Muscle of leg (tissue), 3 donors: ENCODE measurements at regions not wholly inside any gene's neighbourhood (a gene's known extent, or its start where the extent isn't known, plus 50 kb on each side); places are given as distances from the start of the nearest gene placed in this dataset.

Source experiments
- DNase-seq: peaks from one replicate; pipeline ENCODE4 v3.0.0; 2013
- H3K27ac ChIP-seq: one replicate; pipeline ENCODE4 v1.5.1; 2013; ENCODE audit warnings: mild to moderate bottlenecking, low read length, control low read depth
- H3K27me3 ChIP-seq: one replicate; pipeline ENCODE4 v1.6.1; 2013; ENCODE audit warnings: low read length; ENCODE audit not compliant: control insufficient read depth, insufficient read depth
- H3K36me3 ChIP-seq: one replicate; pipeline ENCODE4 v1.6.1; 2013; ENCODE audit warnings: low read length; ENCODE audit not compliant: control insufficient read depth, insufficient read depth
- H3K4me1 ChIP-seq: one replicate; pipeline ENCODE4 v1.6.1; 2013; ENCODE audit warnings: low read length; ENCODE audit not compliant: control insufficient read depth, insufficient read depth
- H3K4me3 ChIP-seq: one replicate; pipeline ENCODE4 v1.5.1; 2013; ENCODE audit warnings: low read length, control low read depth
- H3K9me3 ChIP-seq: replicated peaks from 2 replicates; pipeline ENCODE4 v1.6.1; 2013; ENCODE audit warnings: low read depth, low read length; ENCODE audit not compliant: control insufficient read depth
- WGBS: methylation state at CpG from one replicate; pipeline ENCODE4 v1.1.5; 2013; ENCODE audit warnings: missing lambda C conversion rate; ENCODE audit not compliant: insufficient coverage; 5-methylcytosine and 5-hydroxymethylcytosine counted together

DNA sequence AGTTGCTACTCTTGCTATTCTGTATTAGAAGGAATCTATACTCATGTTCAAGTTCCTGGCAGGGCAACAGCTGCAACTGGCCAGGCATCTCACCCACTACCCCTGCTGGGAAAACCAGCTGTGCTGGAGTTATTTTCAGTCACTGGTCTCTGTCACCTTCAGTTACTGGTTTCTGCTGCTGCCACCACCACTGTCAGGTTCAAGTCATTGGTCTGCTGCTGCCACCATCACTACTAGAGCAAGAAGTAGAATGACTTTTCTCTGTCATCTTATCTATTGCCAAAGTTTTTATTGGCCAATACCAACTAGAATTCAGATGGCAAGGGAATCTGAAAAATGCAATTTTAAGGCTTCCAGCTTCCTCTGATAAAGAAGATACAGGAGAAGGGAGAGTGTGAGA lies 1615.2 kb downstream of the OLFM4 start:
- no peaks in the 10 kb centered on the region for H3K27me3 ChIP-seq
- no peak overlapping the region for H3K4me3 ChIP-seq
- no peaks in the 10 kb centered on the region for H3K9me3 ChIP-seq
- H3K4me1 ChIP-seq: no peaks in the 10 kb centered on the region
- no peak overlapping the region for H3K27ac ChIP-seq
- DNase-seq: no peak
- no peaks in the 10 kb centered on the region for H3K36me3 ChIP-seq

GRCh38 chr13:54647275-54647674 lies 1618.7 kb downstream of the OLFM4 start:
- no peaks in the 10 kb centered on the region for H3K9me3 ChIP-seq
- H3K27ac ChIP-seq: no peak overlapping the region
- H3K4me3 ChIP-seq: no peak overlapping the region
- H3K4me1 ChIP-seq: no peaks in the 10 kb centered on the region
- no peaks in the 10 kb centered on the region for H3K27me3 ChIP-seq
- no peak for DNase-seq
- H3K36me3 ChIP-seq: no peaks in the 10 kb centered on the region

DNA sequence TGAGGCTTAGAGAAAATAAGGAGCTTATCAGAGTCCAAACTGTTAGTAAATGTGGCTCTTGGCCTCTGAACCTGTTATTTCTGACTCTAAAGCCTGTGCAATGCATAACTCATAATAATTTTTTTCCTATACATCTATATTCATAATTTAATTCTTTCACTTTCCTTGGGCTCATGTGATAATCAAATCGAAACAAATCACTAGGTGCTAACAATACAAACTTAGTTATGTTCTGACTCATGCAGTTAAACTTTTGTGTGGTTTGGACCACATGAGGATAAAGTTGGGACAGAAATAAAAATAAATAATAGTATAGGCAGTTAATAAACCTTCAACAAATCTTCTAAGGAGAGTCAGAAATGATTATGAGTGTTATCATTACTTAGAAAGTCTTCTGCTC lies 1629.0 kb downstream of the OLFM4 start:
- no peak overlapping the region for H3K27ac ChIP-seq
- no peaks in the 10 kb centered on the region for H3K4me1 ChIP-seq
- DNase-seq: no peak
- no peaks in the 10 kb centered on the region for H3K27me3 ChIP-seq
- no peak overlapping the region for H3K4me3 ChIP-seq
- H3K9me3 ChIP-seq: peaks cover 7% of the 10 kb centered on the region
- no CpG with 5 or more reads among the region's 1 CpG for WGBS
- no peaks in the 10 kb centered on the region for H3K36me3 ChIP-seq

GRCh38 chr13:54658771-54659170 lies 1630.2 kb downstream of the OLFM4 start:
- 90% methylated on average over 16 of the region's 17 CpGs for WGBS
- no peaks in the 10 kb centered on the region for H3K36me3 ChIP-seq
- H3K27ac ChIP-seq: no peak overlapping the region
- H3K27me3 ChIP-seq: no peaks in the 10 kb centered on the region
- no peaks in the 10 kb centered on the region for H3K4me1 ChIP-seq
- no peak overlapping the region for H3K4me3 ChIP-seq
- DNase-seq: no peak
- H3K9me3 ChIP-seq: peaks cover 7% of the 10 kb centered on the region

DNA sequence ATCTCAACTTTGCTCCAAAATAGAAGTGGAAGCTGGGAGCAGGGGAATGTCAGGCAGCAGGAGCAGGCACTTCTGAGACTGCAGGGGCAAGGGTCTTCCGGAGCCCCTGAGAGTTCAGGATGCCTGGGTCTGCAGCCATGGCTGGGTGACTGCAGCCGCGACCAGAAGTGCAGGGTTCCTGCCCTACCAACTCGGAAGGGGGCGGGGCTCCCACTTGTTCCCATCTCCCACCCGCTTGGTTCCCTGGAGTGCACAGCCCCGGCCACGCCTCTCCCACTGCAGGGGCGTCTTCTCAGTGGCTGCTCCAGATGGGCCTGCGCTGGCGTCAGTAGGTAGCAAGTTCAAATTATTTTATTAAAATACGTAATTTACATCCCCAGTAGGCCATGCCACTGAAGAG lies 1631.7 kb downstream of the OLFM4 start:
- Histone ChIP-seq H3K4me3 (no peak overlapping the region), H3K36me3 (no peaks in the 10 kb centered on the region), H3K4me1 (no peaks in the 10 kb centered on the region), H3K27me3 (no peaks in the 10 kb centered on the region), H3K27ac (no peak overlapping the region), H3K9me3 (peaks cover 8% of the 10 kb centered on the region)
- no peak for DNase-seq
- WGBS: 96% methylated on average over 8 of the region's 12 CpGs

GRCh38 chr13:54676526-54677113 lies 1648.0 kb downstream of the OLFM4 start:
- no peaks in the 10 kb centered on the region for H3K4me1 ChIP-seq
- no peak overlapping the region for H3K27ac ChIP-seq
- no peak for DNase-seq

GRCh38 chr13:54682184-54682583 lies 1653.6 kb downstream of the OLFM4 start:
- Histone ChIP-seq H3K4me3 (no peak overlapping the region), H3K27me3 (no peaks in the 10 kb centered on the region), H3K36me3 (no peaks in the 10 kb centered on the region), H3K9me3 (peaks cover 4% of the 10 kb centered on the region), H3K4me1 (no peaks in the 10 kb centered on the region), H3K27ac (no peak overlapping the region)
- no CpG with 5 or more reads among the region's 1 CpG for WGBS
- no peak for DNase-seq

More at GRCh38 chr13:54676526-54677113, 1648.0 kb downstream of the OLFM4 start:
- WGBS: 98% methylated on average over 17 of the region's 22 CpGs
- Histone ChIP-seq H3K4me3 (no peak overlapping the region), H3K27me3 (no peaks in the 10 kb centered on the region), H3K9me3 (peaks cover 4% of the 10 kb centered on the region), H3K36me3 (no peaks in the 10 kb centered on the region)

DNA sequence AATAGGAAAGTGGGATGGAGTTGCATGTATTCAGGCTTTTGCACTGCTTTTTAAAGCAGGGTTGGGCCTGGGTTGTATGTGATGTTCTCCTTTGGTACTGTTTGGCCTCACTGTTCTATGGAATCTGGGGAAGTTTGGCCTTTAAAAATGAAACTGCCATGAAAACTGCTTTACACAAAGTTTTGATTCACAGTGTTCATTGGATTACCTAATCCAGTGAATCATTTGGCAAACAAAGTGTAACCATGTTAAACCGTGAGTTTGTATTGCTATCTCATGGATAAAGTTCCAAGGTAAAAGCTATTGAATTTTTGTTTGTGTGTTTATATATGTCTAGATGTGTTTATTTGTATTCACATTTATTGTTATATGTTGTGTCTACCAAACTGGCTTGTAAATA lies 1658.6 kb downstream of the OLFM4 start:
- no peaks in the 10 kb centered on the region for H3K27me3 ChIP-seq
- peaks cover 8% of the 10 kb centered on the region for H3K9me3 ChIP-seq
- no peaks in the 10 kb centered on the region for H3K36me3 ChIP-seq
- H3K4me1 ChIP-seq: no peaks in the 10 kb centered on the region
- no CpG with 5 or more reads among the region's 1 CpG for WGBS
- no peak for DNase-seq
- H3K4me3 ChIP-seq: no peak overlapping the region
- no peak overlapping the region for H3K27ac ChIP-seq

GRCh38 chr13:54699831-54700230 lies 1671.2 kb downstream of the OLFM4 start:
- DNase-seq: no peak
- Histone ChIP-seq H3K27me3 (no peaks in the 10 kb centered on the region), H3K4me1 (no peaks in the 10 kb centered on the region), H3K4me3 (no peak overlapping the region), H3K27ac (no peak overlapping the region), H3K9me3 (peaks cover 24% of the 10 kb centered on the region), H3K36me3 (no peaks in the 10 kb centered on the region)
- WGBS: 79% methylated on average over 3 of the region's 3 CpGs

- Histone ChIP-seq H3K4me3 (no peak overlapping the region), H3K36me3 (no peaks in the 10 kb centered on the region), H3K27me3 (no peaks in the 10 kb centered on the region), H3K9me3 (peaks cover 15% of the 10 kb centered on the region), H3K4me1 (no peaks in the 10 kb centered on the region), H3K27ac (no peak overlapping the region)
- DNase-seq: no peak
- WGBS: no CpG with 5 or more reads among the region's 2 CpGs
These were observed 1677.1 kb downstream of the OLFM4 start for GRCh38 chr13:54705738-54706137.

- peaks cover 15% of the 10 kb centered on the region for H3K9me3 ChIP-seq
- H3K4me3 ChIP-seq: no peak overlapping the region
- no peaks in the 10 kb centered on the region for H3K27me3 ChIP-seq
- H3K4me1 ChIP-seq: no peaks in the 10 kb centered on the region
- DNase-seq: no peak
- whole genome bisulfite sequencing: no CpG with 5 or more reads among the region's 3 CpGs
- no peak overlapping the region for H3K27ac ChIP-seq
- H3K36me3 ChIP-seq: no peaks in the 10 kb centered on the region
These were observed 1677.7 kb downstream of the OLFM4 start for GRCh38 chr13:54706336-54706735.
